AG08395 (cell line): ENCODE measurements at regions not wholly inside any gene's neighbourhood (a gene's known extent, or its start where the extent isn't known, plus 50 kb on each side); places are given as distances from the start of the nearest gene placed in this dataset.

ENCODE experiments used
- DNase-seq: peaks from one replicate; pipeline ENCODE4 v3.0.0; 2012; ENCODE audit warnings: mixed read lengths, low spot score

- no peak for DNase-seq
Observed at GRCh38 chr4:67122029-67122428, 423.3 kb downstream of the CENPC start.

DNA sequence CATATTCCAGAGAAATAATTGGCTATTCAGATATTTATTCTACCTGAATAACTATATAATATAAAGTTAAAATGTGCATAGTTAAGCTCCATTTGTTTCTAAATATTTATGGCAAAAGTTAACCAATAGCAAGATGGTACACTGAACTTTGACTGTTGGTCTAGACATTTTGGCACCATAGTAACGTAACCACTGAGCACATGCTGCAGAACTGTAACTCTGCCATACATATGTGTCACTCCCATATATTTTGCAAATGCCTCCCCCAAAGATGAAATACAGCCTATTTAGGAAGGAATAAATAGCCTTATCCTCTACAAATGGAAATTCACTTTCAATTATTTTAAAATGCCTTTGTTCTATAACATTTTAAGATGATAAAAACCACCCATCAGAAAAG, 424.9 kb downstream of the CENPC start:
- no peak for DNase-seq

DNA sequence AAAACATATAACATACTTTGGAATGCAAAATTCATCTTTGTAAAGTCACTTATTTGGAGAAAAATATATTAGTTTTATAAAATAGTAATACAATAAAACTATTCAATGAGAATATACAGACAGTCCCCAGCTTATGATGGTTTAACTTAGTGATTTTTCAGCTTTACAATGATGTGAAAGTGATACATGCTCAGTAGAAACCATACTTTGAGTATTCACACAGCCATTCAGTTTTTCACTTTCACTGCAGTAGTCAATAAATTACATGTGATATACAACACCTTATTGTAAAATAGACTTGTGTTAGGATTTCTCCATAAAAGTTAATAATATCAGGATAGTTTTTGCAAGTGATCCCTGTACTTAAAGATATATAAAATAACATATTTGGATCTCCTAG, 436.0 kb downstream of the CENPC start:
- no peak for DNase-seq

GRCh38 chr4:67106861-67107460, 438.3 kb downstream of the CENPC start:
- no peak for DNase-seq

DNA sequence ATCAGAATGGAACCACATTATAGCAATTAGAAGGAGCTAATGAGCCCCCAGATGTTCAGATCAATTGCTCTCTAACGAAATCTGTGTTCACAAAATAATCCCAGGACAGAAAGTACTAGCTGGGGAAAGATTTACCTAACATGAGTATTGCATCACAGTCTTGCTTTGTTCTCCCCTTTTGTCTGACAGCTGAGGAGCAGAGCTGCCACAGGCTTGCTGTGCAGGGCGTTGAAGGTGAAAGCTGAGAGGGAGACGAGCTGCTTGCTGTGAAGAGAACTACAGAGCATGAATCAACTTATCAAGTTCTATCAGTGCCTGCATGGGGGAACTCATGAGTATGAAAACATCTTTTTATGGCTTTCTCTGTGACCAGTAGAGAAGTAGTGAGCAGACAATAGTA, 441.2 kb downstream of the CENPC start:
- no peak for DNase-seq

- DNase-seq = no peak
Observed at GRCh38 chr4:67103001-67103747, 442.1 kb downstream of the CENPC start.

DNA sequence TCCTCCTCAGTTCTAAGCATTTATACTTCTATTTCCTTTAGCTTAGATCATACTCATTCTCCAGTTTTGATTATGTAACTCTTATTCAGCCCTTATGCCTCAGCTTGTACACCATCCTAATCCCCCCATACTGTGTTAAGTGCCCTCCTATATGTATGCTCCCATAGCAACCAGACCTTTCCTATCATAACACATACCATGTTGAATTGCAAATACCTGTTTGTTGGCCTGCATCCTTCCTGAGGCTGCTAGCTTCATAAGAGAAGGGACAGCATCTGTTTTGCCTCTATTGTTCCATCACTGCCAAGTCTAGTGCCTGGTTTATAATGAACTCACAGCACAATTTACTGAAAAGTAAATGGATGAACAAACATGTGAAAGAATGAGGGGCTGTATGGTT, 443.7 kb downstream of the CENPC start:
- no peak for DNase-seq

- no peak for DNase-seq
Observed at GRCh38 chr4:67092351-67092750, 453.0 kb downstream of the CENPC start.

DNA sequence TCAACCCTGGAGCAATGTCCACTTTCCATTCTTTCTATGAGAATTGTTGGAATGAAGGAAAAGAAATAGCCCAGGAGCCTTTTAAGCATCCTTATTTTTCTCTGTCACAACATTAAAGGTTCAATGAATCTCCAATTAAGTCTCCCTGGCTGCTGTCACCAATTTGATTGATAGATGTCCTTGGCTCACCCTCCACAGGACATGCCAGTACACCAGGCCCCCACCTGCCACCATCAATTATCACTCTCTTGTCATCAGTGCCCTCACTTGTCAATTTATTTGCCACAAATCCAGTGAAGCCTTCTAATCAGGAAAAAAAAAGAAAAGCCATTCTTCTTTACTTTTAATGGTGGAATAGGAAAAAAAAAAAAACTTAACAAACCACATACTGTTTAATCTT, 453.6 kb downstream of the CENPC start:
- no peak for DNase-seq

DNA sequence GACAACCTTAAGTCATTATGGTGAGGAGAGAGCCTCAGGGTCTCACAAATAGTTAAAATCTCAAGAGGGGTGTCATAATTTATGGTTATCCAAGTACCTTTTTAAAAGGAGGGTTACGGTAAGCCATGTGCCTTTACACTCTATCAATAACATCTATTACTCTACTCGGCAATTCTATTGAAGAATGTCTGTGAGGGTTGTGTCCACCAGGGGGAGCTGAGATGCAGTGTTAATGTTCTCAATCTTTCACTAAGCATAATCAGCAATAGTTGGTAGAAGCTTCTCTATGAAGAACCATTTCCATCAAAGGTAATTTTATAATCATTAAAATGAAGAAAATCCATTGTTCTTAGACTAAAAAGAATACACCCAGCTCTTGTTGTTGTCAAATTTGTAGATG, 457.4 kb downstream of the CENPC start:
- DNase-seq = no peak

DNA sequence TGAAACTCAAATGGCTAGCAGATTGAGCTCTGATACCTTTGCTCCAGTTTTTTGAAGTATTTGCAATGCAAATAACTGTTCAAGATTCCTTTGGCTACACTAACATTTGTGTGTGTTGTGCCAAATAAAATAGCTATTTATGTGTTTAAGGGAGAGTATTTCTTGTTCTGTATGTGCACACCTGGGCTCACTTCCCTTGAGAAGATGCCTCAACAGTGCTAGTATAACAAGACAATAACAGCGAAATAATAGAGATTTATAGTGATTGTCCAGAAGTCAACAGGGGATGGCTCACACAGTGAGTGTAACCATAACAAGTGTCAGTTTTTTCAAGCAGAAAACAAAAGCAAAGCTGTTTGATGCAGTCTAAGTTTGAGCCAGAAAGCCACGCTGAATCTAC, 460.5 kb downstream of the CENPC start:
- DNase-seq = no peak

DNA sequence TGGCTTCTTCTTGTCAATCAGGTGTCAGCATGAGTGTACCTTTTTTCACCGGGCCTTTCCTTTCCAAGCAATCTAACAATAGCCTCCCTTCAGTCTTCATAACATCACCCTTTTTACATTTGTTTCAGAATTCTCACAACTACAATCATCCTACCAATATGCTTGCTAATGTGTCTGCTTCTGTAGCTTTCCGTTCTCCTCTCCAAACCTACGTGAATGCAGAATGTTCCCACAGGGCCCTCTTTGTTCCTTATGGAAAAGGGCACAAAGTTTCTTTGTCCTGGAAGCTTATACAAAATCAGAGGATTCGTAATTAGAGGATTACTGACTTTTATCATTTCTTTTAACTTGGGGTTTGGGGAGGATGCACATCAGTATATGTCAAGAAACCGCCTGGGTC, 461.8 kb downstream of the CENPC start:
- no peak for DNase-seq

DNA sequence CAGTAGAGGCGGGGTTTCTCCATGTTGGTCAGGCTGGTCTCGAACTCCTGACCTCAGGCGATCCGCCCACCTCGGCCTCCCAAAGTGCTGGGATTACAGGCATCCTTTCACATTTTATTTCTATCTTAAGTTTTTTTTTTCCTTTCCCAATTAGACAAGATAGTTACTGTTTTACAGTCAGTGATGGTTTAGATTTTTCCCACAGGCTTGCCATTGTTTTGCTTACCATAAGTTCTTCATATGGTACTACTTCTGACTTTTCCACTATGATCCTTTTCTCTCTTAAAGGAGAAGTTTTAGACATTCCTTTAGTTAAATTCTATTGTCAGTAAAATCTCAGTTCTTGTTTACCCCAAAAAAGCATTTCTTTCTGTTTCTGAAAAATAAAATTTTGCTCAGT, 462.6 kb downstream of the CENPC start:
- DNase-seq = no peak

- no peak for DNase-seq
Observed at GRCh38 chr4:67080046-67080557, 465.2 kb downstream of the CENPC start.

- no peak for DNase-seq
Observed at GRCh38 chr4:67071641-67072040, 473.7 kb downstream of the CENPC start.

GRCh38 chr4:67055319-67055718, 490.0 kb downstream of the CENPC start:
- no peak for DNase-seq

DNA sequence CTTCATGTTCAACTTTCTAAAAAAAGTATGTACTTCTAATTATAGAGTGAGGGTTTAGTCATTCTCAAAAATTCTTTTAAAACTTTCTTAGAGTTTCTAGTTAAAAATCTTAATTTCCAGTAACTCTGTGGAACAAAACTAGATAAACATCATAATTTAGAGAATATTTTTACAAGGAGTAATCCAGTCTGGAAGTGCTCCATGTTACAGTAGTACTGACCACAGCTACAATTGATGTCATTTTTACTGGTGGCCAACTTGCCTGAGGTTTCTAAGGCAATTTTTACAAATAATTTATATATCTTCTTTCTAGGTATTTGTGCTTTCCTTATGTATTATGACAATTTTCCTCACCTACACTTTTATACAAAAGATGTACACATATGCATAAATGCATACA, 490.4 kb downstream of the CENPC start:
- no peak for DNase-seq

DNA sequence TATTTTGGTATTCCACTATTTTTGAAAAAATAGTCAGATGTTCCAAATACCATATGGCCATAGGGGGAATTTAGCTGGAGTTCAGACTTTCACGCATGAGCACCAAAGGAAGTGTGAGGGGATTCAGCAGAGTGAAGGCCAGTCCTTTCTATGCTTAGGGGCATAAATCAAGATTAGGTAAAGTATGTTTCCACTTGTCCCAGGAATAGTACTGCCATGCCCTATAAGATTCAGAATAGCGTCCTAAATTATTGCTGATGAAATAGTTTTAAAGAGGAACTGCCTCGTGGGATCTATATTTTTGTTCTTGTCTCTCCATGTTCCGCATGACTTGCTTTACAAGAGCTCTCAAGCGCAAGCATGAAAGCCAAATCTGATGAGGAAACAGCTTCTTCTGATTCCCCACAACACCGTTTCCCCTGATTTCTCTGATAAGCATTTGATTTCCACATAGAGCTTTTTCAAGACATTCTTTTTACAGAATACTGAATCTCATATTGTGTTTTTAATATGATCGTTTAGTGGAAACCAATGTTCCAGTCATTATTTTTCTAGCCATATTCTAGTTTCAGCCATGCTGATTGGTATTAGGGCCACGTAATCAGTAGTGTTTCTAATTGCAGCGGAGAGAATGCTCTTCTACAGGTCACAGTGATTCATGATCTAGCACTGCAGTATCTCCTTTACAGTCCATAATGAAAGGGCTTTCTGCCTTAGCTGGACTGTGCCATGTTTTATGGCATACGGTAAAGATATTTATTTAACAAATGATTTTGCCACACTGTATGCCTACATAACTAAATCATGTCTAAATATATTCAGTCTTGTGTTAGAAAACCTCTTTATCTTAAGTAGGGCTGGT, 492.3 kb downstream of the CENPC start:
- no peak for DNase-seq

DNA sequence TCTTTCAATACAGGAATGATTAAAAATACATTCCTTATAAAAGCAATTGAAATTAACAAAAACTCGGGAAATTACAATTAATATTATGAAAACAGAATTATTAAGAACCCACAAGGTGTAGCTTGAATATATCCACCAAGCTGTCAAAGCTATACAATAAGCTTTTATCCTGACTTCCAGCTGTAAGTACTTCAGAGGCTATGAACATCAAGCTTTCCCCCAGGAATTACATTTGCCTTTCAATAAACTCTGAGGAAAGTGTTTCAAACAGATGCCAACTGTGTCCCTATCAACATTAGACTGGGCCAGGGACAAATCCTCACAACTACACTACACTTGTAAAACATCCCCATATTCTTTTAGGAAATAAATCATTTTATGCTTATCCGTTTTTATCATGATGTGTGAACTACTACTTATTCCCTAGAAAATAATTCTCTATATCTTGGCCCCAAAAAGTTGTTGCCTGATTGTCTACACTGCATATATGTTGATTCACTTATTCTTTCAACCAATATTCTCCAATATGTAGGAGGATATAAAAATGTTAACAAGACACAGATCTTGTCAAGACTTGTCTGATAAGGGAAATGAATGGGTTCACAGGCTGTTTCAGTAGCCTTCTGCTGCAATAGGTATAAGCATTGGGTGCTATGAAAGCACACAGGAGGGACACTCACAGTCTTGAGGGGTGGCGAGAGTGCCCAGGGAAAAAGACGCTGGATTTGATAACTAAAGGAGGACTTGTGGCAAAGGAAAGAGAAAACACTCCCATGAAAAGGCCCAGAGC, 494.1 kb downstream of the CENPC start:
- DNase-seq = no peak

GRCh38 chr4:67049446-67049845, 495.9 kb downstream of the CENPC start:
- no peak for DNase-seq

DNA sequence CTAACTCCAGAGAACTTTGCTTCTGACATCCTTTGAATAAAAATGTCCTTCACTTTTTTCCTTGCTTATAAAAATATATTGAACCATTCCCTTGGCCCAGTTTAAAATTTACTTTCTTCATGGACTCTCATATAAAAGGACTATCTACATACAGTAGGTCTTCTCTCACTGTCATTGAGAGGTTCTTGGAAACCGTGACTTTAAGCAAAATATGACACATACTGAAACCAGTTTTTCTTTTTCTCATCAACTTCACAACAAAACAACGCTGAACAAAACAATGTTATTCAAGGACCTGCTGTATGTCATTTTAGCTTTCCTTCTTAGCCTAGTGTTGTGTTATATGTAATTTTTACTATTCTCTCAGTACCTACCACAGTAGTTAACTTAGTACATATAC, 496.8 kb downstream of the CENPC start:
- no peak for DNase-seq

DNA sequence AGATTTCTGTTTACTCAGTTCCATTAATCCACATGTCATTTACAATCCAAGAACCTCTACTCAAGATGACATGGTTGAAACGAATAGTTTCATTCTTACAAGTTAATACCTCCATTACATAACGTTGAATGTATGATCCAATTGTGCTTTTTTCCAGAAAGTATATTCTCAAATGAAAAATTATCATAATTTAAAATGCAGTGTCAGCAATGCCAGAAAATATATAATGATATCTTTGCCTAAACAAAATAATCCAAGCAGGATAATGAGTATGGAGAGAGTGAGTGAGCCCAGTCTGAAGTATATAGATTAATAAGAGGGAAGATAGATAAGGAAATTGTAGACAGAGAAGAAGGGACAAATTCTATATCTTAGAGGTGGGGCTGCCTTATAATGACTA, 505.0 kb downstream of the CENPC start:
- DNase-seq = no peak
